ENCODE measurements at regions not wholly inside any gene's neighbourhood (a gene's known extent, or its start where the extent isn't known, plus 50 kb on each side); places are given as distances from the start of the nearest gene placed in this dataset.

DNA sequence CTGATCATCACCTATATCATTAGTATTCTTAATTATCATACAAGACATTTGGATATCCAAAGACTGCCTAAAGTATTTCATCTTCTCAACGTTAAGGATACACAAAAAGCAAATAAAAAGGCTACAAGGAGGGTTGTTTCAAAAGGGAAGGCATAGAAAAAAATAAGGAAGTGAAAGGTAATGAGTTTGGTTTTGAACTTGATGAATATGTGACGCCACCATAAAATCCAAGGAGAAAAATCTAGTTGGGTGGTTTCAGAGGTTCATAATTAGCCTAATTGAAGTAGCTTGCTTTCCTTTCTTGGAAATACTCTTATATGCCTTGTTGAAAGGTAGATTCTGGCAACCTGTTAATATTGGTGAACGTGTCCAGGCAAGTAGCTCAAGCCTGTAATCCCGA, 96.1 kb upstream of the SGCD start:
- Histone ChIP-seq H3K36me3 (ENCODE audit: insufficient read depth, low read length) (no peaks in the 10 kb centered on the region), H3K4me3 (ENCODE audit: low read length) (no peak overlapping the region), H3K27ac (ENCODE audit: low read depth in 1 of 2, low read length in 2 of 2) (no peak overlapping the region), H3K4me1 (ENCODE audit: insufficient read depth, low read length) (no peaks in the 10 kb centered on the region), H3K9me3 (ENCODE audit: control insufficient read depth in 1 of 2, insufficient read depth in 1 of 2, low read length in 2 of 2) (no peaks in the 10 kb centered on the region), H3K27me3 (ENCODE audit: control insufficient read depth in 1 of 2, insufficient read depth in 2 of 2, low read length in 2 of 2) (no peaks in the 10 kb centered on the region)
- no peaks in the 10 kb centered on the region for H3K36me3 Mint-ChIP-seq (ENCODE audit: low read depth)
- no peak for ATAC-seq (ENCODE audit: poor library complexity)
- H3K9me3 Mint-ChIP-seq: peaks cover 2% of the 10 kb centered on the region
- H3K4me3 Mint-ChIP-seq: no peak overlapping the region
- POLR2A ChIA-PET: no interaction called here
- CTCF ChIA-PET: no interaction called here
- H3K27me3 Mint-ChIP-seq: no peaks in the 10 kb centered on the region
- DNase-seq: no peak
- no peak overlapping the region for H3K27ac Mint-ChIP-seq
- intact Hi-C loops (cut with DNase I, micrococcal nuclease): no loop called here
- H3K4me1 Mint-ChIP-seq (ENCODE audit: low read depth): no peaks in the 10 kb centered on the region
- TF ChIP-seq CTCF (IDR thresholded peaks at IDR 0.05): no peak

DNA sequence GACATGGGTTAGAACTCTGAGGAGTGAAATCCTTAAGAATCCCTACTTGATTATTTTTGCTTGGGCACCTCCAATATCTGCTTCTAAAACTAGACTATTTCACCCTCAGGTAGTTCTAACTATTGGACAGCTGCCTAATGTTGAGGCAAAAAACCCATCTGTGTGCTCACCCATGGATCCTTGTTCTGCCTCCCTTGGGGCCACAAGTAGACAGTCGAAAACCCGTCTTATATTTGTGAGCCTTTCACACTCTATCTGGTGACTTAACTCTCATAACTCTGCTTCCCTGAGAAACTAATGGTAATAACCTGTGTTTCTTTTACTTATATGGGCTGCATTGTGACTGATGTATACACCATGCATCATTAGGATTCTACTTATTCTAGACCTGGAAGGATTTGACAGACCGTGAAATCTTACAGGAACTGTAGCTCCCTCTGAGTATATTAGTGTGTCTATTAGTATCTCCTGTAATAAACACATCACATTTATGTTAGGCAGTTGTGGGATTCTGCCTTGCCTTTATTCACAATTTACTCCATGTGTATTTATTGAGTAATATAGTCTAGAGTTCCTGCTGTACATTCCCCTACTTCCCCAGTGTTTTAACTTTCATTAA, 94.6 kb upstream of the SGCD start:
- TF ChIP-seq CTCF (IDR thresholded peaks at IDR 0.05): no peak
- CTCF ChIA-PET: interaction anchor here (0.5 to 1.3 kb wide), 2 partner anchors 12 to 394 kb away, joined by 3 read pairs; no protein-coding TSS in a partner anchor
- no peak overlapping the region for H3K4me3 Mint-ChIP-seq
- no peaks in the 10 kb centered on the region for H3K27me3 ChIP-seq (ENCODE audit: control insufficient read depth in 1 of 2, insufficient read depth in 2 of 2, low read length in 2 of 2)
- ATAC-seq (ENCODE audit: poor library complexity) (no peak), DNase-seq (no peak)
- intact Hi-C loops (cut with DNase I, micrococcal nuclease): no loop called here
- no peak overlapping the region for H3K4me3 ChIP-seq (ENCODE audit: low read length)
- H3K9me3 ChIP-seq (ENCODE audit: control insufficient read depth in 1 of 2, insufficient read depth in 1 of 2, low read length in 2 of 2): no peaks in the 10 kb centered on the region
- H3K27ac Mint-ChIP-seq: no peak overlapping the region
- no peaks in the 10 kb centered on the region for H3K4me1 ChIP-seq (ENCODE audit: insufficient read depth, low read length)
- no peaks in the 10 kb centered on the region for H3K27me3 Mint-ChIP-seq
- H3K27ac ChIP-seq (ENCODE audit: low read depth in 1 of 2, low read length in 2 of 2): no peak overlapping the region
- POLR2A ChIA-PET: no interaction called here
- no peaks in the 10 kb centered on the region for H3K36me3 Mint-ChIP-seq (ENCODE audit: low read depth)
- no peaks in the 10 kb centered on the region for H3K9me3 Mint-ChIP-seq
- no peaks in the 10 kb centered on the region for H3K4me1 Mint-ChIP-seq (ENCODE audit: low read depth)
- no peaks in the 10 kb centered on the region for H3K36me3 ChIP-seq (ENCODE audit: insufficient read depth, low read length)

DNA sequence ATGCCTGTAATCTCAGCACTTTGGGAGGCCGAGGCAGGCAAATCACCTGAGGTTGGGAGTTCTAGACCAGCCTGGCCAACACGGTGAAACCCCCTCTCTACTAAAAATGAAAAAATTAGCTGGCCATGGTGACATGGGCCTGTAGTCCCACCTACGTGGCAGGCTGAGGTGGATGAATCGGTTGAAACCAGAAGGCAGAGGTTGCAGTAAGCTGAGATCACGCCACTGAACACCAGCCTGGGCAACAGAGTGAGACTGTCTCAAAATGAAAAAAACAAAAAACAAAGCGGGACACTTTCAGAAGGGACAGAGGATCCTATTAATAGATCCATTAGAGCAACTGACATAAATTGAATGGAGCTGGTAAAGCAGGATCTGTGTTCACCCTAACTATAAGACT, 89.6 kb upstream of the SGCD start:
- TF ChIP-seq CTCF (IDR thresholded peaks at IDR 0.05): no peak
- no peaks in the 10 kb centered on the region for H3K4me1 Mint-ChIP-seq (ENCODE audit: low read depth)
- ChIA-PET POLR2A (no interaction called here), CTCF (no interaction called here)
- no peak overlapping the region for H3K4me3 ChIP-seq (ENCODE audit: low read length)
- no peaks in the 10 kb centered on the region for H3K36me3 Mint-ChIP-seq (ENCODE audit: low read depth)
- H3K27ac ChIP-seq (ENCODE audit: low read depth in 1 of 2, low read length in 2 of 2): no peak overlapping the region
- H3K27me3 ChIP-seq (ENCODE audit: control insufficient read depth in 1 of 2, insufficient read depth in 2 of 2, low read length in 2 of 2): peaks cover 0 to 2% of the 10 kb centered on the region in 2 experiments
- no peak for DNase-seq
- H3K9me3 ChIP-seq (ENCODE audit: control insufficient read depth in 1 of 2, insufficient read depth in 1 of 2, low read length in 2 of 2): no peaks in the 10 kb centered on the region
- H3K9me3 Mint-ChIP-seq: no peaks in the 10 kb centered on the region
- ATAC-seq (ENCODE audit: poor library complexity): no peak
- no peaks in the 10 kb centered on the region for H3K4me1 ChIP-seq (ENCODE audit: insufficient read depth, low read length)
- H3K27me3 Mint-ChIP-seq: peaks cover 4% of the 10 kb centered on the region
- H3K36me3 ChIP-seq (ENCODE audit: insufficient read depth, low read length): no peaks in the 10 kb centered on the region
- H3K27ac Mint-ChIP-seq: no peak overlapping the region
- intact Hi-C loops (cut with DNase I, micrococcal nuclease): no loop called here
- H3K4me3 Mint-ChIP-seq: no peak overlapping the region
